Endothelial cell of umbilical vein (primary cell): ENCODE measurements at regions not wholly inside any gene's neighbourhood (a gene's known extent, or its start where the extent isn't known, plus 50 kb on each side); places are given as distances from the start of the nearest gene placed in this dataset.

Experiments used
- BruUV-seq: library from RNA; stranded (reverse); fragments of 400-500 nt; replicated peaks from 2 replicates; lab custom pipeline; 2021; lab: Mats Ljungman, UMichigan
- CTCF ChIA-PET: fragments of 300-600, 350-600 bp; sonication (Branson Sonifier 250); formaldehyde crosslinking; loops from one replicate; lab custom pipeline; 2021; ENCODE audit warnings: antibody characterized with exemption, inconsistent platforms; lab: Charles Lee
- POLR2A ChIA-PET: fragments of 300-600, 350-600 bp; sonication (Branson Sonifier 250); formaldehyde crosslinking; loops from one replicate; lab custom pipeline; 2021; ENCODE audit warnings: antibody characterized with exemption, inconsistent platforms; lab: Charles Lee
- DNase-seq: peaks from one replicate; pipeline ENCODE4 v3.0.0-alpha.2; 2011; ENCODE audit warnings: low read depth, low spot score
- FAIRE-seq: peaks from 2 replicates; lab custom pipeline; 2011; peaks lifted over from hg19 to GRCh38; lab: Jason Lieb, UNC
- H2AFZ ChIP-seq: 2 replicates; pipeline ENCODE4 v1.6.0; 2012; ENCODE audit warnings: low read depth, low read length, control low read depth, inconsistent platforms
- H3K27ac ChIP-seq: 2 replicates; pipeline ENCODE4 v1.5.1; 2011; ENCODE audit warnings: low read depth, mild to moderate bottlenecking, control low read depth, low read length, moderate library complexity; ENCODE audit not compliant: insufficient read depth
- H3K27me3 ChIP-seq, 2 experiments: 2 replicates each; pipeline versions ENCODE4 v1.6.0 to v1.6.1; 2011; ENCODE audit warnings: low read length in 2 of 2, mixed read lengths in 1 of 2; ENCODE audit not compliant: control insufficient read depth in 2 of 2, insufficient read depth in 2 of 2
- H3K36me3 ChIP-seq, 2 experiments: 2 replicates in 1 of 2; 3 replicates in 1 of 2; pipeline ENCODE4 v1.5.1; 2011; ENCODE audit warnings: low read length in 2 of 2, mild to moderate bottlenecking in 1 of 2, moderate library complexity in 1 of 2; ENCODE audit not compliant: control insufficient read depth in 2 of 2, insufficient read depth in 2 of 2; ENCODE audit errors: extremely low read depth in 1 of 2
- H3K4me1 ChIP-seq: 3 replicates; pipeline ENCODE4 v1.5.1; 2011; ENCODE audit warnings: mild to moderate bottlenecking, low read length; ENCODE audit not compliant: control insufficient read depth, insufficient read depth; ENCODE audit errors: extremely low read depth
- H3K4me2 ChIP-seq: 2 replicates; pipeline ENCODE4 v1.6.1; 2011; ENCODE audit warnings: low read length, control low read depth, mixed read lengths; ENCODE audit not compliant: insufficient read depth
- H3K4me3 ChIP-seq, 3 experiments: fragments of 200-600 bp in 1 of 3; sonication (generic), shearing (Covaris generic) in 1 of 3; replicated peaks in 1 of 3; 2 replicates each; pipeline ENCODE4 v1.5.1; 2011 to 2016; ENCODE audit warnings: control low read depth in 3 of 3, low read length in 3 of 3, mild to moderate bottlenecking in 2 of 3, inconsistent platforms in 1 of 3, low read depth in 1 of 3, moderate library complexity in 1 of 3; ENCODE audit not compliant: insufficient read depth in 1 of 3
- H3K79me2 ChIP-seq: 2 replicates; pipeline ENCODE4 v1.6.0; 2012; ENCODE audit warnings: low read length, inconsistent platforms; ENCODE audit not compliant: control insufficient read depth, insufficient read depth
- H3K9ac ChIP-seq: replicated peaks from 2 replicates; pipeline ENCODE3; 2011; ENCODE audit warnings: low read length, control low read depth; ENCODE audit not compliant: insufficient read depth; ENCODE audit errors: extremely low read depth
- H3K9me1 ChIP-seq: replicated peaks from 3 replicates; pipeline ENCODE4 v1.6.0; 2011; ENCODE audit warnings: mild to moderate bottlenecking, low read length; ENCODE audit not compliant: control insufficient read depth, insufficient read depth; ENCODE audit errors: extremely low read depth
- H3K9me3 ChIP-seq: replicated peaks from 2 replicates; pipeline ENCODE4 v1.5.1; 2012; ENCODE audit warnings: low read length, inconsistent platforms; ENCODE audit not compliant: control insufficient read depth, insufficient read depth
- H4K20me1 ChIP-seq: replicated peaks from 2 replicates; pipeline ENCODE3; 2011; ENCODE audit warnings: mild to moderate bottlenecking, low read length; ENCODE audit not compliant: control insufficient read depth, insufficient read depth; ENCODE audit errors: extremely low read depth
- CTCF ChIP-seq, 2 donors: IDR thresholded peaks; 1 replicate in 1 of 2; 2 replicates in 1 of 2; pipeline ENCODE4 v1.5.1; 2011; ENCODE audit warnings: low read length in 2 of 2, mild to moderate bottlenecking in 2 of 2, moderate library complexity in 2 of 2, control low read depth in 1 of 2, inconsistent platforms in 1 of 2, low read depth in 1 of 2; ENCODE audit not compliant: insufficient read depth in 1 of 2; ENCODE audit errors: extremely low read depth in 1 of 2
- EZH2 ChIP-seq: IDR thresholded peaks from 2 replicates; pipeline ENCODE4 v1.6.1; 2012; ENCODE audit warnings: borderline replicate concordance, low read depth, mild to moderate bottlenecking, moderate library complexity, low read length, inconsistent platforms; ENCODE audit not compliant: severe bottlenecking
- FOS ChIP-seq: IDR thresholded peaks from 2 replicates; pipeline ENCODE4 v1.6.1; 2011; ENCODE audit warnings: mild to moderate bottlenecking, low read length, moderate library complexity, borderline replicate concordance; ENCODE audit not compliant: insufficient read depth
- GATA2 ChIP-seq: IDR thresholded peaks from 2 replicates; pipeline ENCODE4 v1.7.0; 2011; ENCODE audit warnings: low read depth, mild to moderate bottlenecking, moderate library complexity, mixed read lengths, low read length; ENCODE audit not compliant: insufficient read length, insufficient read depth
- JUN ChIP-seq: IDR thresholded peaks from 2 replicates; pipeline ENCODE4 v1.6.1; 2011; ENCODE audit warnings: borderline replicate concordance, low read depth; ENCODE audit not compliant: insufficient read length, insufficient read depth
- MYC ChIP-seq: IDR thresholded peaks from one replicate; pipeline ENCODE4 v1.6.1; 2011; ENCODE audit warnings: mild to moderate bottlenecking, low read depth, low read length
- POLR2A ChIP-seq: IDR thresholded peaks from 2 replicates; pipeline ENCODE4 v1.6.1; 2012; ENCODE audit warnings: low read depth, mild to moderate bottlenecking, control low read depth, low read length
- POLR2AphosphoS5 ChIP-seq: IDR thresholded peaks from 2 replicates; pipeline ENCODE4 v1.6.1; 2012; ENCODE audit warnings: low read depth, mild to moderate bottlenecking, control low read depth, low read length, moderate library complexity; ENCODE audit not compliant: insufficient read depth
- dilution Hi-C: fragments of 300-500 bp; cut with MboI; formaldehyde crosslinking; loops from one replicate; pipeline ENCODE4 v1.15.0; 2019; ENCODE audit warnings: low sequenced_read_pairs; ENCODE audit not compliant: extremely low pct_ligation_motif_present
- intact Hi-C: fragments of 100-400 bp; cut with micrococcal nuclease; formaldehyde crosslinking; loops from one replicate; pipeline ENCODE4 v1.10.0; 2022

- no peaks in the 10 kb centered on the region for H3K27me3 ChIP-seq
- no TSS peak for BruUV-seq
- no peak overlapping the region for H3K27ac ChIP-seq
- dilution Hi-C loops (no loop called here), intact Hi-C loops (no loop called here)
- H3K9me1 ChIP-seq, result no peaks in the 10 kb centered on the region
- peaks cover 8% of the 10 kb centered on the region for H3K4me1 ChIP-seq
- no peak overlapping the region for H2AFZ ChIP-seq
- no peaks in the 10 kb centered on the region for H4K20me1 ChIP-seq
- no peak overlapping the region for H3K4me2 ChIP-seq
- CTCF ChIA-PET, result no interaction called here
- no peak for TF ChIP-seq POLR2A
- no peak for TF ChIP-seq MYC
- TF ChIP-seq CTCF (IDR thresholded peaks at IDR 0.05; ENCODE audit: extremely low read depth in 1 of 2, insufficient read depth in 1 of 2, low read depth in 1 of 2, low read length in 2 of 2), result no peak
- TF ChIP-seq JUN, result no peak
- no peak for TF ChIP-seq EZH2
- TF ChIP-seq GATA2, result no peak
- TF ChIP-seq FOS, result no peak
- no peak for TF ChIP-seq POLR2AphosphoS5
- H3K4me3 ChIP-seq, result no peak overlapping the region
- POLR2A ChIA-PET, result no interaction called here
- no peaks in the 10 kb centered on the region for H3K36me3 ChIP-seq
- H3K9me3 ChIP-seq, result no peaks in the 10 kb centered on the region
- FAIRE-seq (no peak), DNase-seq (no peak)
- H3K79me2 ChIP-seq, result no peaks in the 10 kb centered on the region
- H3K9ac ChIP-seq, result no peak overlapping the region
Measured at GRCh38 chr14:61111731-61112130, 130.7 kb downstream of the SLC38A6 start.
